Coronary artery (tissue), 2 donors: ENCODE measurements at regions not wholly inside any gene's neighbourhood (a gene's known extent, or its start where the extent isn't known, plus 50 kb on each side); places are given as distances from the start of the nearest gene placed in this dataset.
A peak's percentile ranks its signal among the peaks of the same experiment; 100 is the strongest.
"Not testable (repeated sequence)": the region's sequence is repeated elsewhere in the genome, so short reads cannot be mapped to it uniquely, and the experiment has no call there.

Experiments
- DNase-seq: peaks from one replicate; pipeline ENCODE4 v3.0.0-alpha.2; 2017; ENCODE audit warnings: low spot score
- H3K27ac ChIP-seq, 2 donors: fragments of 200-600 bp; sonication (generic); one replicate each; pipeline ENCODE4 v1.5.1; 2016 to 2019
- H3K4me3 ChIP-seq: fragments of 200-600 bp; sonication (generic); 2 replicates; pipeline ENCODE4 v1.5.1; 2016; ENCODE audit warnings: mild to moderate bottlenecking, moderate library complexity
- CTCF ChIP-seq: fragments of 200-600 bp; sonication (generic); IDR thresholded peaks from one replicate; pipeline ENCODE4 v1.5.1; 2019; ENCODE audit warnings: antibody characterized with exemption

GRCh38 chr2:89849731-89850130 lies 1158.3 kb downstream of the RPIA start:
- Histone ChIP-seq H3K4me3 (no peak overlapping the region), H3K27ac (no peak overlapping the region)
- no peak for DNase-seq
- TF ChIP-seq CTCF = no peak

- Histone ChIP-seq H3K4me3 (no peak overlapping the region), H3K27ac (no peak overlapping the region)
- TF ChIP-seq CTCF = no peak
- DNase-seq = peak; percentile 61
Observed at GRCh38 chr2:89850481-89850880, 1159.0 kb downstream of the RPIA start.

GRCh38 chr2:89850881-89851582 lies 1159.6 kb downstream of the RPIA start:
- DNase-seq = no peak
- Histone ChIP-seq H3K4me3 (no peak overlapping the region), H3K27ac (no peak overlapping the region)
- TF ChIP-seq CTCF = no peak

- H3K4me3 ChIP-seq = no peak overlapping the region
- no peak overlapping the region for H3K27ac ChIP-seq
- no peak for TF ChIP-seq CTCF
- no peak for DNase-seq
Observed at GRCh38 chr2:89851583-89851905, 1160.1 kb downstream of the RPIA start.

- not testable (repeated sequence) for H3K27ac ChIP-seq, H3K4me3 ChIP-seq, DNase-seq
Observed at GRCh38 chr2:89853427-89853826, 1162.0 kb downstream of the RPIA start.

- DNase-seq, H3K27ac ChIP-seq: not testable (repeated sequence)
Observed at GRCh38 chr2:89855752-89856151, 1164.3 kb downstream of the RPIA start.

GRCh38 chr2:89856305-89856704 lies 1164.8 kb downstream of the RPIA start:
- not testable (repeated sequence) for DNase-seq

More at GRCh38 chr2:89855752-89856151, 1164.3 kb downstream of the RPIA start:
- not testable (repeated sequence) for H3K4me3 ChIP-seq

GRCh38 chr2:89862164-89862563 lies 1170.7 kb downstream of the RPIA start:
- not testable (repeated sequence) for DNase-seq, H3K27ac ChIP-seq, H3K4me3 ChIP-seq

More at GRCh38 chr2:89856305-89856704, 1164.8 kb downstream of the RPIA start:
- H3K27ac ChIP-seq, H3K4me3 ChIP-seq: not testable (repeated sequence)

- H3K27ac ChIP-seq, H3K4me3 ChIP-seq, DNase-seq: not testable (repeated sequence)
Observed at GRCh38 chr2:89863209-89863608, 1171.7 kb downstream of the RPIA start.

- not testable (repeated sequence) for H3K27ac ChIP-seq, H3K4me3 ChIP-seq, DNase-seq
Observed at GRCh38 chr2:89874810-89875595, 1183.5 kb downstream of the RPIA start.

GRCh38 chr2:89876445-89876844 lies 1185.0 kb downstream of the RPIA start:
- not testable (repeated sequence) for H3K4me3 ChIP-seq, H3K27ac ChIP-seq, DNase-seq

GRCh38 chr2:89876878-89877277 lies 1185.4 kb downstream of the RPIA start:
- not testable (repeated sequence) for H3K4me3 ChIP-seq, DNase-seq, H3K27ac ChIP-seq

- H3K27ac ChIP-seq, H3K4me3 ChIP-seq, DNase-seq: not testable (repeated sequence)
Observed at GRCh38 chr2:89882880-89883279, 1191.4 kb downstream of the RPIA start.

- H3K4me3 ChIP-seq, H3K27ac ChIP-seq, DNase-seq: not testable (repeated sequence)
Observed at GRCh38 chr2:89883624-89884023, 1192.2 kb downstream of the RPIA start.

- not testable (repeated sequence) for DNase-seq, H3K27ac ChIP-seq, H3K4me3 ChIP-seq
Observed at GRCh38 chr2:89885071-89885470, 1193.6 kb downstream of the RPIA start.
